ENCODE measurements at regions not wholly inside any gene's neighbourhood (a gene's known extent, or its start where the extent isn't known, plus 50 kb on each side); places are given as distances from the start of the nearest gene placed in this dataset.
"Not testable (repeated sequence)": the region's sequence is repeated elsewhere in the genome, so short reads cannot be mapped to it uniquely, and the experiment has no call there.

DNA sequence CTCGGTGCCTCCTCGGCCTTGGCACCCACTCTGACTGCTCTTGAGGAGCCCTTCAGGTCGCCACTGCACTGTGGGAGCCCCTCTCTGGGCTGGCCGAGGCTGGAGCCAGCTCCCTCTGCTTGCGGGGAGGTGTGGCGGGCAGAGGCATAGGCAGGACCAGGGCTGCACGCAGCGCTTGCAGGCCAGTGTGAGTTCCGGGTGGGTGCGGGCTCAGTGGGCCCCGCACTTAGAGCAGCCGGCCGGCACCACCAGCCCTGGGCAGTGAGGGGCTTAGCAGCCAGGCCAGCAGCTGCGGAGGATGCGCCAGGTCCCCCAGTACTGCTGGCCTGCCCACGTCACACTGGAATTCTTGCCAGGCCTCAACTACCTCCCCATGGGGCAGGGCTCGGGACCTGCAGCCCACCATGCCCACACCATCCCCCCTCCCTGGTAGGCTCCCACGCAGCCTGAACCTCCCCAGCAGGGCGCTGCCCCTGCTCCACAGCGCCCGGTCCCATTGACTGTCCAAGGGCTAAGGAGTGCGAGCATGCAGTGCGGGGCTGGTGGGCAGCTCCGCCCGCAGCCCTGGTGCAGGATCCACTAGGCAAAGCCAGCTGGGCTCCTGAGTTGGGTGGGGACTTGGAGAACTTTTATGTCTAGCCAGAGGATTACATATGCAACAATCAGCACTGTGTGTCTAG lies 602.9 kb upstream of the ST8SIA4 start:
- Histone ChIP-seq H3K4me3 (no peak overlapping the region), H3K27me3 (no peaks in the 10 kb centered on the region), H3K4me2 (no peak overlapping the region), H3K36me3 (no peaks in the 10 kb centered on the region), H3K9me3 (peaks cover 14% of the 10 kb centered on the region), H4K20me1 (no peaks in the 10 kb centered on the region), H3K27ac (no peak overlapping the region), H3K9ac (no peak overlapping the region), H3K4me1 (no peaks in the 10 kb centered on the region)
- no peak for TF ChIP-seq Cebpa-rat (IDR thresholded peaks at IDR 0.05)

DNA sequence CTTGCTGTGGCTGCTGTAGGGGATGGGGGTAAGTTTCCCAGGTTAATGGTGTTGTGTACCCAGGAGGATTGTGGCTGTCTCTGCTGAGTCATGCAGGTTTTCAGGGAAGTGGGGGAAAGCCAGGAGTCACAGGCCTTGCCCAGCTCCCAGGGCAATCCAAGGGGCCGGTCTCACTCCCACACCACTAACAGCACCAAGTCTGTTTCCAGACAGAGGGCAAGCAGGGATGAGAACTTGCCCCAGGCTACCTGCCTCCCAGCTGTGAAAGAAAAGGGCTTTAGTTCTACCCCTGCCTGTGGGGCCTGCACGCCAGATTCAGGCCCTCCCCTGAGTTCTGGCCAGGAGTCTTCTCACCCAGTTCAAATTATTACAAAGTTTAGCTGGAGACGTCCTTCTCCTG lies 579.8 kb upstream of the ST8SIA4 start:
- no peak overlapping the region for H3K27ac ChIP-seq
- H3K4me2 ChIP-seq = no peak overlapping the region
- no peak for TF ChIP-seq Cebpa-rat (IDR thresholded peaks at IDR 0.05)
- no peak overlapping the region for H3K4me3 ChIP-seq
- no peaks in the 10 kb centered on the region for H3K9me3 ChIP-seq
- H3K9ac ChIP-seq = no peak overlapping the region
- no peaks in the 10 kb centered on the region for H4K20me1 ChIP-seq
- no peaks in the 10 kb centered on the region for H3K4me1 ChIP-seq
- no peaks in the 10 kb centered on the region for H3K27me3 ChIP-seq
- no peaks in the 10 kb centered on the region for H3K36me3 ChIP-seq

DNA sequence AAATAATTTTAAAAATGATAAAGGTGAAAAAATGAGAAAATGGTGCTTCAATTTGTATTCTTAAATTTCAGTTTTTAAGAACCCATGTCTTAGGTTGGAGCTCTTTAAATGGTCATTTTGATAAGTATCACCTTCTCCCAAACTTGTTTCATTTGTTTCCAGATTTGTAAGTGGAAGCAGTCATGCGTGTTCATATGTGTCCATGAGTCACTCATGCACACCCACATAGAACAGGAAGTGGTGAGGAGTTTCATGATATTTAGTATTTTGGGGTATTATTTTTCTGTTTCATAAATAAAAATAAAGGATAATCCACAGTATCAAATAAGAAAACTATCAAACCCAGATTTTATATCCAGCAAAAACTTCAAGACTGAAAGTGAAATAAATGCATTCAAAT lies 570.4 kb upstream of the ST8SIA4 start:
- no peaks in the 10 kb centered on the region for H3K9me3 ChIP-seq
- no peak overlapping the region for H3K4me3 ChIP-seq
- H3K36me3 ChIP-seq = no peaks in the 10 kb centered on the region
- no peaks in the 10 kb centered on the region; the same call in 1 of the 2 replicates for H3K4me1 ChIP-seq
- peak overlapping the region; percentile 12; the same call in 1 of the 2 replicates for H3K4me2 ChIP-seq
- no peak overlapping the region for H3K9ac ChIP-seq
- no peaks in the 10 kb centered on the region for H3K27me3 ChIP-seq
- H3K27ac ChIP-seq = no peak overlapping the region
- H4K20me1 ChIP-seq = no peaks in the 10 kb centered on the region
- no peak for TF ChIP-seq Cebpa-rat (IDR thresholded peaks at IDR 0.05)

DNA sequence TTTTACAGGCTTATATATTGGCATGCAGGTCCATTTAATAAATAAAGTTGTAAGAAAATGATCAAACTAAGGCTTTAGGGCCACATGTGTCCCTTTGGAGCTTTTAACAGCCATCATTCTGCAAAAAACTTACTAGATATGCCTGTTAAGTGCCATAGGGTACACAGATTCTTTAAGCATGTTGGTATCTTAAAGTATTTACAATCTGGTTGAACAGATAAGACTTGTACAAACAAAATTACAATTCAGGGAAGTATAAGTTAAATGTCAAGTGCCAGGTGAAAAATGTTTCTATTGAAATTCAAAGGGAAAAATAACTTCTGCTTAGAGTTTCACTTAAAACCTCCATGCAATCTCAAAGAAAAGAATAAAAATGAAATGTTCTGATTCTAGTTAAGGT lies 558.4 kb upstream of the ST8SIA4 start:
- H3K4me2 ChIP-seq = no peak overlapping the region
- no peak overlapping the region for H3K4me3 ChIP-seq
- no peaks in the 10 kb centered on the region for H3K36me3 ChIP-seq
- no peak overlapping the region for H3K27ac ChIP-seq
- no peaks in the 10 kb centered on the region for H3K27me3 ChIP-seq
- no peaks in the 10 kb centered on the region for H3K9me3 ChIP-seq
- no peak for TF ChIP-seq Cebpa-rat (IDR thresholded peaks at IDR 0.05)
- no peaks in the 10 kb centered on the region for H3K4me1 ChIP-seq
- H4K20me1 ChIP-seq = no peaks in the 10 kb centered on the region
- no peak overlapping the region for H3K9ac ChIP-seq

DNA sequence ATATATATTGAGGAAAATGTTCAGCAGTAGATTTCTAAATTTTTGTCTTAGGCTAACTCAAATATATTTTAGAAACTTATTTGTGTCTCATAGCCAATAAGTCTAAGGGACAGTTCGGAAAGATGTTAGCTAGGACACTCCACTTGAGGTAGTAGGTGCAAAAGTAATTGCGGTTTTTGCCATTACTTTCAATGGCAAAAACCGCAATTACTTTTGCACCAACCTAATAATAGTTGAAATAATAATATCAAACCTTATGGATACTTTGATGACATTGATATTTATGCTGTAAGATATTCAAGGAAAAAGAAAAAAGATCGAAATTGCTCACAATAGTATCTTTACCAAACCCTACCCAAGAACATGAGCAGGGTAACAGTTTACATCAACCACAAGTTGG lies 555.5 kb upstream of the ST8SIA4 start:
- H3K4me3 ChIP-seq = no peak overlapping the region
- H3K36me3 ChIP-seq = no peaks in the 10 kb centered on the region
- no peak overlapping the region for H3K9ac ChIP-seq
- H3K4me1 ChIP-seq = no peaks in the 10 kb centered on the region
- H4K20me1 ChIP-seq = no peaks in the 10 kb centered on the region
- no peak for TF ChIP-seq Cebpa-rat (IDR thresholded peaks at IDR 0.05)
- no peak overlapping the region for H3K4me2 ChIP-seq
- no peaks in the 10 kb centered on the region for H3K27me3 ChIP-seq
- H3K9me3 ChIP-seq = no peaks in the 10 kb centered on the region
- no peak overlapping the region for H3K27ac ChIP-seq

DNA sequence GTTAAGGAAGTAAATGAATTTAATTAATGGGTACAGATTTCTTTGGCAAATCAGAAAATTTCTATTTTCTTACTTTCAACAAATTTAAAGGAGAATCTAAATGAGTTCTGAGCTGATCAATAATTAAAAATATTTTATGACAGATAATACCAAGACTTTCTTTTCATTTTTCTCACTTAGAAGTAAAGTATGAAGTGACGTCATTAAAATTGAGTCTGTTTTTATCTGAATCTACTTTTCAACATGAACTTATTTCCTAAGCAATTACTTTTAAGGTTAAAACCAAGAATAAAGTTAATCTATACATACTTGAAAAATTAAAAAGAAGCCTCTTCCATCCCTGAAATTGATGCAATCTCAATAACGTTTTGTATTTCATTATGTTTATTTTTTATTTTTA lies 552.8 kb upstream of the ST8SIA4 start:
- no peaks in the 10 kb centered on the region for H3K4me1 ChIP-seq
- H3K36me3 ChIP-seq = no peaks in the 10 kb centered on the region
- H3K27me3 ChIP-seq = no peaks in the 10 kb centered on the region
- H4K20me1 ChIP-seq = no peaks in the 10 kb centered on the region
- no peak overlapping the region for H3K27ac ChIP-seq
- TF ChIP-seq Cebpa-rat (IDR thresholded peaks at IDR 0.05) = no peak
- H3K4me3 ChIP-seq = no peak overlapping the region
- H3K4me2 ChIP-seq = no peak overlapping the region
- H3K9ac ChIP-seq = no peak overlapping the region
- H3K9me3 ChIP-seq = no peaks in the 10 kb centered on the region

DNA sequence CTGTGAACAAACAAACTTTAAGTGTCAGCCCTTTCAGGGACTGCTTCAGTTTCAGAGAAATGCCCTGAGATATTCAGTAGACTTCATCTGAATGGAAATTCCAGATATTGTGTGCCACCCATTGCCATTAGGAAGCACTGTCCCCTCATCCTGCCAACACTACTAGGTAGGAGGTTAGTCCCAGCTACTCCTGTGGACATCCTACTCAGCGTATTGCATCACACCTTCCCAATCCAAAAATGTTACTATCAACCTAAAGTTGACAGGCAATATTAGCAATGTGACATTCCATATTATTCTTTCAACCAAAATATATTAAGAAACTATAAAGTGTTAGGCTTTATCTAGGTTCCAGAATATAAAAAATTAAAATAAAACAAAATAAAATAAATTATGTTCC lies 552.0 kb upstream of the ST8SIA4 start:
- no peak for TF ChIP-seq Cebpa-rat (IDR thresholded peaks at IDR 0.05)
- H4K20me1 ChIP-seq = no peaks in the 10 kb centered on the region
- H3K4me3 ChIP-seq = no peak overlapping the region
- no peak overlapping the region for H3K4me2 ChIP-seq
- H3K4me1 ChIP-seq = no peaks in the 10 kb centered on the region
- no peak overlapping the region for H3K9ac ChIP-seq
- H3K27ac ChIP-seq = no peak overlapping the region
- no peaks in the 10 kb centered on the region for H3K9me3 ChIP-seq
- no peaks in the 10 kb centered on the region for H3K27me3 ChIP-seq
- H3K36me3 ChIP-seq = no peaks in the 10 kb centered on the region

DNA sequence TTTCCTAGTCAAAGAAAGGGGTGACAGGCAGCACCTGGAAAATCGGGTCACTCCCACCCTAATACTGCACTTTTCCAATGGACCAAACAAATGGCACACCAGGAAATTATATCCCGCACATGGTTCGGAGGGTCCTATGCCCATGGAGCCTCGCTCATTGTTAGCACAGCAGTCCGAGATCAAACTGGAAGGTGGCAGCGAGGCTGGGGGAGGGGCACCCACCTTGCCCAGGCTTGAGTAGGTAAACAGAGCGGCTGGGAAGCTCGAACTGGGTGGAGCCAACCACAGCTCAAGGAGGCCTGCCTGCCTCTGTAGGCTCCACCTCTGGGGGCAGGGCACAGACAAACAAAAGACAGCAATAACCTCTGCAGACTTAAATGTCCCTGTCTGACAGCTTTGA lies 539.2 kb upstream of the ST8SIA4 start:
- not testable (repeated sequence) for H3K27ac ChIP-seq, H3K9ac ChIP-seq, H3K4me3 ChIP-seq, H4K20me1 ChIP-seq, H3K9me3 ChIP-seq, H3K4me1 ChIP-seq, H3K4me2 ChIP-seq, H3K27me3 ChIP-seq, H3K36me3 ChIP-seq

DNA sequence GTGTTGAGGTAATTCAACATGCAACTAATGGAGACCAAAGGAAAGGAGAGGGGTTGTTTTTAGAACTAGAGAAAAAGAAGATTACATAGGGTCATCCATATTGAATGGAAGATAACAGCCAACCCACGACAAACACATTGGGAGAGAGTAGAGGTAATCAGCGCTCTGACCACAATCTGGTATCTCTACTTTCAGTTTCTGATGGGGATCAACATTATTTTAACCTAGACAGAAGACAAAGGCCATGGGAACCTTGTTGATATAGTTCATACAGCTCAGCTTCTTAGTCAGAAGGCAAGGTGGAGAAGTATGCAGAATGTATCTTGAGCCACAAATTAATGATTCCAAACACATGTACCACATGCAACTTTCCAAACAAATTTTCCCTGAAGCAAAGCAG lies 537.1 kb upstream of the ST8SIA4 start:
- no peak for TF ChIP-seq Cebpa-rat (IDR thresholded peaks at IDR 0.05)
- no peaks in the 10 kb centered on the region for H4K20me1 ChIP-seq
- H3K36me3 ChIP-seq = no peaks in the 10 kb centered on the region
- no peak overlapping the region for H3K9ac ChIP-seq
- no peaks in the 10 kb centered on the region for H3K27me3 ChIP-seq
- H3K9me3 ChIP-seq = no peaks in the 10 kb centered on the region
- no peaks in the 10 kb centered on the region for H3K4me1 ChIP-seq
- no peak overlapping the region for H3K4me3 ChIP-seq
- no peak overlapping the region for H3K4me2 ChIP-seq
- no peak overlapping the region for H3K27ac ChIP-seq

DNA sequence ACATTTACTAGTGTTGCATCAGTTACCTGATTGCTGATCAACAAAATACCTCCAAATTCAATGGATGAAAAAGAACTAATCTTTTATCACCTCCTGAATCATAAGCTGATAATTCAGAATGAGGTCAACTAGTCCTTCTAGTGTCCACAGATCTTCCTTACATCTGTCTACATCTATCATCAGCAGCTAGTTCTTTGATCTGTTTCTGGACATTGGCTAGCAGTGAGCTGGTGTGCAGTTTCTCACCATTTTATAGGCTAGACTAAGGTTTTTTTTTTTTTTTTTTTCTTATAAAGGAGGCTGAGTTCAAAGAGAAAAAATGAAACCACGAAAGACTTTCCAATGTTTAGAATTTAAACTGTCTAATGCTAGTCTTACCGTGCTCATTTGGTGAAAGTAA lies 534.3 kb upstream of the ST8SIA4 start:
- Histone ChIP-seq H3K9me3 (no peaks in the 10 kb centered on the region), H3K4me1 (no peaks in the 10 kb centered on the region), H3K27me3 (no peaks in the 10 kb centered on the region), H3K36me3 (no peaks in the 10 kb centered on the region), H4K20me1 (no peaks in the 10 kb centered on the region), H3K9ac (no peak overlapping the region), H3K4me3 (no peak overlapping the region), H3K4me2 (no peak overlapping the region), H3K27ac (no peak overlapping the region)
- no peak for TF ChIP-seq Cebpa-rat (IDR thresholded peaks at IDR 0.05)

DNA sequence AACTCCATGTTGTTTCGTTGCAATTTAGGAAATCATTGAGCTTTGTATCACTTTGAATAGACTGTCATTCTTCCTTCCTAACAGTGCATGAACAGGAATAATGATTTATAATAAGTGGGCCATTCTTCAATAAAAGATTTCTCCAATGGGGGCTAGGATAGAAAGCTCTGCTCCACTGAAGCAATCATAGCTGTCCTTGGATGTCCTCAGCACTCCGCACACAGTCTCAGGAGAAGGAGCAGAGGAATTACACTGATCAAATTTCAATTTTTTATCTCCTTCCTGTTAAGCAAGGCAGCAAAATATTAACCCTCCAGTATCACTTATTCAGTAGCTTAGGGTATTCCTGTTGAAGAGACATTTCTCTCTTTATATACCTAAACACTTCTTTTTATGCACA lies 532.7 kb upstream of the ST8SIA4 start:
- Histone ChIP-seq H4K20me1 (no peaks in the 10 kb centered on the region), H3K27ac (no peak overlapping the region), H3K9ac (no peak overlapping the region), H3K4me2 (no peak overlapping the region), H3K27me3 (no peaks in the 10 kb centered on the region), H3K4me3 (no peak overlapping the region), H3K36me3 (no peaks in the 10 kb centered on the region), H3K9me3 (no peaks in the 10 kb centered on the region), H3K4me1 (no peaks in the 10 kb centered on the region)
- no peak for TF ChIP-seq Cebpa-rat (IDR thresholded peaks at IDR 0.05)

Data from BLaER1 (cell line).